OCI-LY7 (cell line): ENCODE measurements at regions not wholly inside any gene's neighbourhood (a gene's known extent, or its start where the extent isn't known, plus 50 kb on each side); places are given as distances from the start of the nearest gene placed in this dataset.

Experiments used
- BruUV-seq: library from RNA; stranded (reverse); fragments of 400-500 nt; replicated peaks from 2 replicates; lab custom pipeline; 2021; lab: Mats Ljungman, UMichigan
- CTCF ChIA-PET: fragments of 300-600 bp; sonication (Branson Sonifier 250); formaldehyde crosslinking; loops from one replicate; lab custom pipeline; 2022; ENCODE audit warnings: antibody characterized with exemption; ENCODE audit not compliant: unreplicated experiment; lab: Charles Lee
- POLR2A ChIA-PET: fragments of 300-600 bp; sonication (Branson Sonifier 250); formaldehyde crosslinking; loops from one replicate; lab custom pipeline; 2022; ENCODE audit warnings: antibody characterized with exemption; lab: Charles Lee
- DNase-seq: peaks from one replicate; pipeline ENCODE4 v3.0.0-alpha.2; 2015; ENCODE audit warnings: low spot score
- H2AFZ ChIP-seq: fragments of 200-600 bp; sonication (generic), shearing (Covaris generic); 2 replicates; pipeline ENCODE4 v1.6.1; 2014; ENCODE audit warnings: mild to moderate bottlenecking, antibody characterized with exemption, low read length, moderate library complexity
- H3K27ac ChIP-seq: fragments of 200-600 bp; sonication (generic); 2 replicates; pipeline ENCODE4 v1.5.1; 2014; ENCODE audit warnings: mixed run types, low read depth, mild to moderate bottlenecking, moderate library complexity, low read length, inconsistent platforms; ENCODE audit not compliant: poor library complexity, severe bottlenecking
- H3K36me3 ChIP-seq: fragments of 200-600 bp; sonication (generic); 2 replicates; pipeline ENCODE4 v1.6.1; 2014; ENCODE audit warnings: mild to moderate bottlenecking, antibody characterized with exemption, low read length, moderate library complexity, mixed read lengths; ENCODE audit not compliant: insufficient read depth
- H3K4me1 ChIP-seq: fragments of 200-600 bp; sonication (generic); 2 replicates; pipeline ENCODE4 v1.5.1; 2014; ENCODE audit warnings: mild to moderate bottlenecking, low read length; ENCODE audit not compliant: insufficient read depth, poor library complexity, severe bottlenecking
- H3K4me2 ChIP-seq: fragments of 200-600 bp; sonication (generic); 2 replicates; pipeline ENCODE4 v1.6.1; 2014; ENCODE audit warnings: mild to moderate bottlenecking, low read length
- H3K4me3 ChIP-seq: fragments of 200-600 bp; sonication (generic); 2 replicates; pipeline ENCODE4 v1.5.1; 2014; ENCODE audit warnings: mild to moderate bottlenecking, low read depth, low read length; ENCODE audit not compliant: poor library complexity, severe bottlenecking
- H3K79me2 ChIP-seq: fragments of 200-600 bp; sonication (generic); 2 replicates; pipeline ENCODE4 v1.6.1; 2016; ENCODE audit warnings: low read depth, mild to moderate bottlenecking, low read length, moderate library complexity, mixed read lengths; ENCODE audit not compliant: insufficient read depth
- H3K9me2 ChIP-seq: fragments of 200-600 bp; sonication (generic); 2 replicates; pipeline ENCODE4 v1.6.1; 2016; ENCODE audit warnings: mild to moderate bottlenecking, low read length, mixed read lengths; ENCODE audit not compliant: insufficient read depth
- H3K9me3 ChIP-seq: fragments of 200-600 bp; sonication (generic); 2 replicates; pipeline ENCODE4 v1.6.1; 2014; ENCODE audit warnings: mild to moderate bottlenecking, mixed run types, low read length, mixed read lengths
- H4K20me1 ChIP-seq: fragments of 200-600 bp; sonication (generic); 2 replicates; pipeline ENCODE4 v1.6.1; 2014; ENCODE audit warnings: mild to moderate bottlenecking, antibody characterized with exemption, low read length, moderate library complexity, mixed read lengths; ENCODE audit not compliant: insufficient read depth
- CTCF ChIP-seq: fragments of 200-600 bp; sonication (generic); conservative IDR thresholded peaks from 2 replicates; pipeline ENCODE4 v1.5.1; 2014; ENCODE audit warnings: mild to moderate bottlenecking, antibody characterized with exemption, low read length, moderate library complexity, mixed read lengths
- EZH2phosphoT487 ChIP-seq: fragments of 200-600 bp; sonication (generic); IDR thresholded peaks from 2 replicates; pipeline ENCODE4 v1.6.1; 2018; ENCODE audit warnings: low read depth, borderline replicate concordance, mild to moderate bottlenecking, mixed run types, antibody characterized with exemption, low read length, moderate library complexity, mixed read lengths
- intact Hi-C: fragments of 100-400 bp; cut with micrococcal nuclease; formaldehyde crosslinking; loops from one replicate; pipeline ENCODE4 v1.10.0; 2022; ENCODE audit not compliant: unreplicated experiment

GRCh38 chr1:232274999-232275710 lies 354.8 kb downstream of the SIPA1L2 start:
- no TSS peak for BruUV-seq
- H2AFZ ChIP-seq: no peak overlapping the region
- H3K4me1 ChIP-seq: no peaks in the 10 kb centered on the region
- ChIA-PET CTCF (no interaction called here), POLR2A (no interaction called here)
- no peak overlapping the region for H3K4me2 ChIP-seq
- H3K79me2 ChIP-seq: no peaks in the 10 kb centered on the region
- TF ChIP-seq EZH2phosphoT487 (no peak), CTCF (no peak)
- no peak for DNase-seq
- no peak overlapping the region for H3K27ac ChIP-seq
- H3K4me3 ChIP-seq: no peak overlapping the region
- H3K9me3 ChIP-seq: no peaks in the 10 kb centered on the region
- H3K9me2 ChIP-seq: no peaks in the 10 kb centered on the region
- no peaks in the 10 kb centered on the region for H3K36me3 ChIP-seq
- H4K20me1 ChIP-seq: no peaks in the 10 kb centered on the region
- intact Hi-C loops: no loop called here

- Histone ChIP-seq H3K36me3 (no peaks in the 10 kb centered on the region), H2AFZ (no peak overlapping the region), H3K9me3 (no peaks in the 10 kb centered on the region), H4K20me1 (no peaks in the 10 kb centered on the region), H3K4me2 (no peak overlapping the region), H3K27ac (no peak overlapping the region), H3K4me3 (no peak overlapping the region), H3K4me1 (no peaks in the 10 kb centered on the region), H3K79me2 (no peaks in the 10 kb centered on the region), H3K9me2 (no peaks in the 10 kb centered on the region)
- TF ChIP-seq EZH2phosphoT487: no peak
- no peak for TF ChIP-seq CTCF
- ChIA-PET CTCF (no interaction called here), POLR2A (no interaction called here)
- intact Hi-C loops: no loop called here
- BruUV-seq: no TSS peak
- no peak for DNase-seq
Observed at GRCh38 chr1:232274236-232274855, 355.6 kb downstream of the SIPA1L2 start.

GRCh38 chr1:232273011-232273410 lies 356.9 kb downstream of the SIPA1L2 start:
- H3K9me2 ChIP-seq: no peaks in the 10 kb centered on the region
- H2AFZ ChIP-seq: no peak overlapping the region
- ChIA-PET POLR2A (no interaction called here), CTCF (no interaction called here)
- no TSS peak for BruUV-seq
- no peaks in the 10 kb centered on the region for H3K9me3 ChIP-seq
- intact Hi-C loops: no loop called here
- no peaks in the 10 kb centered on the region for H3K79me2 ChIP-seq
- no peak for DNase-seq
- H3K36me3 ChIP-seq: no peaks in the 10 kb centered on the region
- no peak overlapping the region for H3K27ac ChIP-seq
- H4K20me1 ChIP-seq: no peaks in the 10 kb centered on the region
- no peak overlapping the region for H3K4me2 ChIP-seq
- TF ChIP-seq EZH2phosphoT487 (no peak), CTCF (no peak)
- H3K4me1 ChIP-seq: no peaks in the 10 kb centered on the region
- H3K4me3 ChIP-seq: no peak overlapping the region
